Activated naive CD8-positive, alpha-beta T cell treated with anti-CD3 and anti-CD28 coated beads, Interleukin-2, amount 50 U/mL, for 24 hours (primary cell): ENCODE measurements at regions not wholly inside any gene's neighbourhood (a gene's known extent, or its start where the extent isn't known, plus 50 kb on each side); places are given as distances from the start of the nearest gene placed in this dataset.

Source experiments
- ATAC-seq: fragments of 150-1000 bp; cut with Tn5 transposase; one replicate; pipeline ENCODE4 v1.10.0; 2021
- DNase-seq: peaks from one replicate; pipeline ENCODE4 v3.0.0; 2021
- H3K27ac Mint-ChIP-seq: one replicate; pipeline ENCODE4 v1.8.0; 2021; ENCODE audit warnings: mild to moderate bottlenecking, mixed read lengths
- H3K27me3 Mint-ChIP-seq: one replicate; pipeline ENCODE4 v1.8.0; 2021; ENCODE audit warnings: mixed read lengths
- H3K36me3 Mint-ChIP-seq: one replicate; pipeline ENCODE4 v1.8.0; 2021; ENCODE audit warnings: low read depth, mixed read lengths
- H3K4me1 Mint-ChIP-seq: one replicate; pipeline ENCODE4 v1.8.0; 2021; ENCODE audit warnings: mixed read lengths
- H3K4me3 Mint-ChIP-seq: one replicate; pipeline ENCODE4 v1.8.0; 2021; ENCODE audit warnings: mild to moderate bottlenecking, moderate library complexity, mixed read lengths
- H3K9me3 Mint-ChIP-seq: one replicate; pipeline ENCODE4 v1.8.0; 2021; ENCODE audit warnings: mixed read lengths

GRCh38 chr4:166229799-166230198 lies 356.8 kb downstream of the TLL1 start:
- Mint-ChIP-seq H3K9me3 (peaks cover 4% of the 10 kb centered on the region), H3K4me1 (no peaks in the 10 kb centered on the region), H3K4me3 (no peak overlapping the region), H3K27me3 (no peaks in the 10 kb centered on the region), H3K36me3 (no peaks in the 10 kb centered on the region), H3K27ac (no peak overlapping the region)
- DNase-seq (no peak), ATAC-seq (no peak)

GRCh38 chr4:166230841-166231240 lies 357.8 kb downstream of the TLL1 start:
- DNase-seq (no peak), ATAC-seq (no peak)
- H3K9me3 Mint-ChIP-seq: peaks cover 4% of the 10 kb centered on the region
- H3K27me3 Mint-ChIP-seq: no peaks in the 10 kb centered on the region
- no peak overlapping the region for H3K4me3 Mint-ChIP-seq
- H3K4me1 Mint-ChIP-seq: no peaks in the 10 kb centered on the region
- no peaks in the 10 kb centered on the region for H3K36me3 Mint-ChIP-seq
- no peak overlapping the region for H3K27ac Mint-ChIP-seq

GRCh38 chr4:166239354-166239753 lies 366.3 kb downstream of the TLL1 start:
- Mint-ChIP-seq H3K27ac (no peak overlapping the region), H3K4me3 (no peak overlapping the region), H3K27me3 (no peaks in the 10 kb centered on the region), H3K4me1 (no peaks in the 10 kb centered on the region), H3K9me3 (peaks cover 8% of the 10 kb centered on the region), H3K36me3 (no peaks in the 10 kb centered on the region)
- ATAC-seq (no peak), DNase-seq (no peak)

GRCh38 chr4:166252487-166253402 lies 379.7 kb downstream of the TLL1 start:
- no peak for DNase-seq
- Mint-ChIP-seq H3K4me3 (no peak overlapping the region), H3K4me1 (no peaks in the 10 kb centered on the region), H3K27ac (no peak overlapping the region), H3K36me3 (no peaks in the 10 kb centered on the region), H3K27me3 (no peaks in the 10 kb centered on the region), H3K9me3 (no peaks in the 10 kb centered on the region)
- no peak for ATAC-seq

GRCh38 chr4:166257276-166257675 lies 384.2 kb downstream of the TLL1 start:
- Mint-ChIP-seq H3K36me3 (no peaks in the 10 kb centered on the region), H3K27me3 (no peaks in the 10 kb centered on the region), H3K4me1 (no peaks in the 10 kb centered on the region), H3K9me3 (no peaks in the 10 kb centered on the region), H3K4me3 (no peak overlapping the region), H3K27ac (no peak overlapping the region)
- ATAC-seq (no peak), DNase-seq (no peak)

GRCh38 chr4:166257891-166258290 lies 384.9 kb downstream of the TLL1 start:
- H3K4me3 Mint-ChIP-seq: no peak overlapping the region
- no peaks in the 10 kb centered on the region for H3K9me3 Mint-ChIP-seq
- no peaks in the 10 kb centered on the region for H3K36me3 Mint-ChIP-seq
- H3K27me3 Mint-ChIP-seq: no peaks in the 10 kb centered on the region
- no peak overlapping the region for H3K27ac Mint-ChIP-seq
- no peaks in the 10 kb centered on the region for H3K4me1 Mint-ChIP-seq
- DNase-seq (no peak), ATAC-seq (no peak)

GRCh38 chr4:166259081-166259480 lies 386.0 kb downstream of the TLL1 start:
- Mint-ChIP-seq H3K9me3 (no peaks in the 10 kb centered on the region), H3K4me1 (no peaks in the 10 kb centered on the region), H3K36me3 (no peaks in the 10 kb centered on the region), H3K27ac (no peak overlapping the region), H3K4me3 (no peak overlapping the region), H3K27me3 (no peaks in the 10 kb centered on the region)
- no peak for DNase-seq
- no peak for ATAC-seq

GRCh38 chr4:166274136-166274761 lies 401.2 kb downstream of the TLL1 start:
- Mint-ChIP-seq H3K27ac (no peak overlapping the region), H3K27me3 (no peaks in the 10 kb centered on the region), H3K4me3 (no peak overlapping the region), H3K4me1 (no peaks in the 10 kb centered on the region), H3K36me3 (no peaks in the 10 kb centered on the region), H3K9me3 (peaks cover 4% of the 10 kb centered on the region)
- DNase-seq (no peak), ATAC-seq (no peak)

- Mint-ChIP-seq H3K36me3 (no peaks in the 10 kb centered on the region), H3K4me1 (no peaks in the 10 kb centered on the region), H3K4me3 (no peak overlapping the region), H3K27ac (no peak overlapping the region), H3K9me3 (peaks cover 5% of the 10 kb centered on the region), H3K27me3 (no peaks in the 10 kb centered on the region)
- ATAC-seq (no peak), DNase-seq (no peak)
These were observed 401.7 kb downstream of the TLL1 start for GRCh38 chr4:166274775-166275174.

- DNase-seq: no peak
- Mint-ChIP-seq H3K4me3 (no peak overlapping the region), H3K27me3 (no peaks in the 10 kb centered on the region), H3K4me1 (no peaks in the 10 kb centered on the region), H3K9me3 (peaks cover 5% of the 10 kb centered on the region), H3K36me3 (no peaks in the 10 kb centered on the region), H3K27ac (no peak overlapping the region)
- no peak for ATAC-seq
These were observed 404.4 kb downstream of the TLL1 start for GRCh38 chr4:166277401-166277800.

GRCh38 chr4:166277853-166278252 lies 404.8 kb downstream of the TLL1 start:
- no peak for DNase-seq

GRCh38 chr4:166279261-166279660 lies 406.2 kb downstream of the TLL1 start:
- Mint-ChIP-seq H3K36me3 (no peaks in the 10 kb centered on the region), H3K4me3 (no peak overlapping the region), H3K27me3 (no peaks in the 10 kb centered on the region), H3K4me1 (no peaks in the 10 kb centered on the region), H3K27ac (no peak overlapping the region), H3K9me3 (peaks cover 5% of the 10 kb centered on the region)
- no peak for DNase-seq
- no peak for ATAC-seq

More at GRCh38 chr4:166277853-166278252, 404.8 kb downstream of the TLL1 start:
- no peak overlapping the region for H3K27ac Mint-ChIP-seq
- H3K27me3 Mint-ChIP-seq: no peaks in the 10 kb centered on the region
- no peak for ATAC-seq
- H3K36me3 Mint-ChIP-seq: no peaks in the 10 kb centered on the region
- H3K9me3 Mint-ChIP-seq: peaks cover 5% of the 10 kb centered on the region
- no peaks in the 10 kb centered on the region for H3K4me1 Mint-ChIP-seq
- no peak overlapping the region for H3K4me3 Mint-ChIP-seq

GRCh38 chr4:166280642-166281041 lies 407.6 kb downstream of the TLL1 start:
- H3K4me3 Mint-ChIP-seq: no peak overlapping the region
- no peaks in the 10 kb centered on the region for H3K27me3 Mint-ChIP-seq
- no peaks in the 10 kb centered on the region for H3K4me1 Mint-ChIP-seq
- DNase-seq: no peak
- no peaks in the 10 kb centered on the region for H3K36me3 Mint-ChIP-seq
- no peak overlapping the region for H3K27ac Mint-ChIP-seq
- peaks cover 5% of the 10 kb centered on the region for H3K9me3 Mint-ChIP-seq
- no peak for ATAC-seq

GRCh38 chr4:166282081-166282770 lies 409.2 kb downstream of the TLL1 start:
- H3K36me3 Mint-ChIP-seq: no peaks in the 10 kb centered on the region
- H3K4me1 Mint-ChIP-seq: no peaks in the 10 kb centered on the region
- H3K27me3 Mint-ChIP-seq: no peaks in the 10 kb centered on the region
- ATAC-seq: no peak
- DNase-seq: no peak
- H3K9me3 Mint-ChIP-seq: peaks cover 5% of the 10 kb centered on the region
- no peak overlapping the region for H3K27ac Mint-ChIP-seq
- H3K4me3 Mint-ChIP-seq: no peak overlapping the region

GRCh38 chr4:166284221-166284620 lies 411.2 kb downstream of the TLL1 start:
- H3K27me3 Mint-ChIP-seq: no peaks in the 10 kb centered on the region
- H3K4me3 Mint-ChIP-seq: no peak overlapping the region
- H3K9me3 Mint-ChIP-seq: peaks cover 2% of the 10 kb centered on the region
- H3K4me1 Mint-ChIP-seq: no peaks in the 10 kb centered on the region
- no peaks in the 10 kb centered on the region for H3K36me3 Mint-ChIP-seq
- no peak for DNase-seq
- no peak overlapping the region for H3K27ac Mint-ChIP-seq
- ATAC-seq: no peak
